NT2/D1 (cell line): ENCODE measurements at regions not wholly inside any gene's neighbourhood (a gene's known extent, or its start where the extent isn't known, plus 50 kb on each side); places are given as distances from the start of the nearest gene placed in this dataset.

Experiments used
- DNase-seq: peaks from one replicate; pipeline ENCODE4 v3.0.0-alpha.2; 2011; ENCODE audit warnings: low read depth, low spot score
- H3K27me3 ChIP-seq: 2 replicates; pipeline ENCODE4 v1.6.0; 2011; ENCODE audit warnings: mild to moderate bottlenecking; ENCODE audit not compliant: insufficient read length, insufficient read depth
- H3K36me3 ChIP-seq: 2 replicates; pipeline ENCODE4 v1.6.1; 2011; ENCODE audit warnings: mild to moderate bottlenecking, low read length, mixed read lengths; ENCODE audit not compliant: insufficient read depth, insufficient read length
- H3K4me1 ChIP-seq: 2 replicates; pipeline ENCODE4 v1.5.1; 2011; ENCODE audit not compliant: insufficient read depth, insufficient read length
- H3K4me3 ChIP-seq: 2 replicates; pipeline ENCODE4 v1.5.1; 2011; ENCODE audit warnings: low read depth; ENCODE audit not compliant: insufficient read length
- H3K9ac ChIP-seq: 2 replicates; pipeline ENCODE4 v1.6.0; 2011; ENCODE audit warnings: low read depth; ENCODE audit not compliant: insufficient read length
- H3K9me3 ChIP-seq: 2 replicates; pipeline ENCODE4 v1.5.1; 2011; ENCODE audit warnings: mild to moderate bottlenecking, low read length; ENCODE audit not compliant: insufficient read depth
- SUZ12 ChIP-seq: IDR thresholded peaks from 2 replicates; pipeline ENCODE4 v1.6.1; 2011; ENCODE audit not compliant: insufficient read length, insufficient read depth; ENCODE audit errors: extremely low read depth
- YY1 ChIP-seq: IDR thresholded peaks from 2 replicates; pipeline ENCODE4 v1.6.1; 2011; ENCODE audit not compliant: insufficient read length, insufficient read depth
- ZNF274 ChIP-seq: IDR thresholded peaks from 2 replicates; pipeline ENCODE4 v1.6.1; 2011; ENCODE audit warnings: mild to moderate bottlenecking, low read depth, low read length

GRCh38 chr7:18213652-18214051, 186.0 kb upstream of the PRPS1L1 start:
- Histone ChIP-seq H3K4me3 (no peak overlapping the region), H3K9me3 (no peaks in the 10 kb centered on the region), H3K9ac (no peak overlapping the region), H3K27me3 (no peaks in the 10 kb centered on the region), H3K4me1 (no peaks in the 10 kb centered on the region), H3K36me3 (no peaks in the 10 kb centered on the region)
- no peak for TF ChIP-seq SUZ12
- no peak for TF ChIP-seq YY1
- no peak for TF ChIP-seq ZNF274
- DNase-seq: no peak

- Histone ChIP-seq H3K4me3 (no peak overlapping the region), H3K9me3 (no peaks in the 10 kb centered on the region), H3K36me3 (no peaks in the 10 kb centered on the region), H3K4me1 (no peaks in the 10 kb centered on the region), H3K9ac (no peak overlapping the region), H3K27me3 (no peaks in the 10 kb centered on the region)
- DNase-seq: no peak
- TF ChIP-seq ZNF274 (no peak), YY1 (no peak)
Measured at GRCh38 chr7:18216270-18216669, 188.6 kb upstream of the PRPS1L1 start.

- no peak for DNase-seq
- no peak overlapping the region for H3K4me3 ChIP-seq
- H3K36me3 ChIP-seq: no peaks in the 10 kb centered on the region
Measured at GRCh38 chr7:18221377-18222293, 194.0 kb upstream of the PRPS1L1 start.

DNA sequence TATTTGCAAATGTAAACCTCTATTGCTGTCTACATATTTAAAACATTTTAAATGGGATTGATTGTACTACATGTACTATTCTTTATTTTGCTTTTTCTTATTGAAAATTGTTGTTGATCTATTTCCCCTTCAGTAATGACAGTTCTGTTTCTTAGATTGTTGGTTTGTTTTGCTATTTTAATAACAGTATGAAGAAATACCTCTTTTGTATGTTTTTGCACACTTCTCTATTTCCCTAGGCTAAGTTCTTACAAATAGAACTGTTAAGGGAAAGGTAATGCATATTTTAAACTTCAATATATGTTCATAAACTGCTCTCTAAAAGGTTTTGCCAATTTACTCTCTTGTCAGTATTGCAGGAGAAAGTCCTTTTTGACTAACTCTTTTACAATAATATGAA, 195.0 kb upstream of the PRPS1L1 start:
- no peaks in the 10 kb centered on the region for H3K36me3 ChIP-seq
- no peak overlapping the region for H3K9ac ChIP-seq
- TF ChIP-seq YY1 (no peak), SUZ12 (no peak), ZNF274 (no peak)
- no peaks in the 10 kb centered on the region for H3K27me3 ChIP-seq
- DNase-seq: no peak
- no peaks in the 10 kb centered on the region for H3K9me3 ChIP-seq
- no peak overlapping the region for H3K4me3 ChIP-seq
- no peaks in the 10 kb centered on the region for H3K4me1 ChIP-seq

More at GRCh38 chr7:18221377-18222293, 194.0 kb upstream of the PRPS1L1 start:
- Histone ChIP-seq H3K4me1 (no peaks in the 10 kb centered on the region), H3K9ac (no peak overlapping the region), H3K9me3 (no peaks in the 10 kb centered on the region), H3K27me3 (no peaks in the 10 kb centered on the region)
- TF ChIP-seq YY1: no peak
- TF ChIP-seq ZNF274: no peak
- TF ChIP-seq SUZ12: no peak

- H3K27me3 ChIP-seq: no peaks in the 10 kb centered on the region
- H3K9me3 ChIP-seq: no peaks in the 10 kb centered on the region
- H3K4me3 ChIP-seq: no peak overlapping the region
- TF ChIP-seq YY1 (no peak), ZNF274 (no peak), SUZ12 (no peak)
- no peak for DNase-seq
- no peak overlapping the region for H3K9ac ChIP-seq
- no peaks in the 10 kb centered on the region for H3K4me1 ChIP-seq
- no peaks in the 10 kb centered on the region for H3K36me3 ChIP-seq
Measured at GRCh38 chr7:18224138-18224537, 196.5 kb upstream of the PRPS1L1 start.

GRCh38 chr7:18225067-18225466, 197.4 kb upstream of the PRPS1L1 start:
- Histone ChIP-seq H3K9ac (no peak overlapping the region), H3K4me3 (no peak overlapping the region)

GRCh38 chr7:18226598-18226997, 199.0 kb upstream of the PRPS1L1 start:
- H3K36me3 ChIP-seq: no peaks in the 10 kb centered on the region
- H3K27me3 ChIP-seq: no peaks in the 10 kb centered on the region
- H3K9ac ChIP-seq: no peak overlapping the region
- H3K9me3 ChIP-seq: no peaks in the 10 kb centered on the region
- DNase-seq: no peak
- no peaks in the 10 kb centered on the region for H3K4me1 ChIP-seq
- TF ChIP-seq SUZ12 (no peak), ZNF274 (no peak), YY1 (no peak)
- no peak overlapping the region for H3K4me3 ChIP-seq

More at GRCh38 chr7:18225067-18225466, 197.4 kb upstream of the PRPS1L1 start:
- DNase-seq: no peak
- Histone ChIP-seq H3K4me1 (no peaks in the 10 kb centered on the region), H3K36me3 (no peaks in the 10 kb centered on the region), H3K9me3 (no peaks in the 10 kb centered on the region), H3K27me3 (no peaks in the 10 kb centered on the region)
- TF ChIP-seq YY1 (no peak), SUZ12 (no peak)
